HG02938 (cell line): ENCODE measurements at regions not wholly inside any gene's neighbourhood (a gene's known extent, or its start where the extent isn't known, plus 50 kb on each side); places are given as distances from the start of the nearest gene placed in this dataset.
"Not testable (repeated sequence)": the region's sequence is repeated elsewhere in the genome, so short reads cannot be mapped to it uniquely, and the experiment has no call there.

Experiments used
- ATAC-seq: cut with Tn5 transposase; IDR thresholded peaks from one replicate; pipeline ENCODE4 v1.9.1; 2021; ENCODE audit warnings: mild to moderate bottlenecking, moderate library complexity; ENCODE audit not compliant: unreplicated experiment

GRCh38 chr14:34381304-34381703 is 80.7 kb downstream of the SPTSSA start:
- ATAC-seq, result not testable (repeated sequence)

GRCh38 chr14:34380471-34380845 is 81.6 kb downstream of the SPTSSA start:
- no peak for ATAC-seq

- ATAC-seq, result no peak
Measured at GRCh38 chr14:34379816-34380470, 82.1 kb downstream of the SPTSSA start.

- no peak for ATAC-seq
Measured at GRCh38 chr14:34376649-34377267, 85.3 kb downstream of the SPTSSA start.

GRCh38 chr14:34374998-34375740 is 86.9 kb downstream of the SPTSSA start:
- no peak for ATAC-seq

GRCh38 chr14:34373191-34373590 is 88.8 kb downstream of the SPTSSA start:
- no peak for ATAC-seq

- no peak for ATAC-seq
Measured at GRCh38 chr14:34372786-34373185, 89.3 kb downstream of the SPTSSA start.

- no peak for ATAC-seq
Measured at GRCh38 chr14:34369648-34370030, 92.4 kb downstream of the SPTSSA start.

GRCh38 chr14:34368971-34369647 is 92.9 kb downstream of the SPTSSA start:
- no peak for ATAC-seq

GRCh38 chr14:34368115-34368970 is 93.7 kb downstream of the SPTSSA start:
- no peak for ATAC-seq

- no peak for ATAC-seq
Measured at GRCh38 chr14:34365309-34365915, 96.6 kb downstream of the SPTSSA start.

GRCh38 chr14:34364201-34364600 is 97.8 kb downstream of the SPTSSA start:
- ATAC-seq, result no peak

- ATAC-seq, result no peak
Measured at GRCh38 chr14:34363733-34364134, 98.3 kb downstream of the SPTSSA start.

- ATAC-seq, result no peak
Measured at GRCh38 chr14:34362641-34363251, 99.3 kb downstream of the SPTSSA start.

GRCh38 chr14:34361504-34362011 is 100.5 kb downstream of the SPTSSA start:
- ATAC-seq, result no peak

GRCh38 chr14:34359420-34360117 is 102.5 kb downstream of the SPTSSA start:
- ATAC-seq, result no peak

GRCh38 chr14:34356264-34356654 is 105.8 kb downstream of the SPTSSA start:
- no peak for ATAC-seq

- no peak for ATAC-seq
Measured at GRCh38 chr14:34355584-34356263, 106.3 kb downstream of the SPTSSA start.
